ENCODE measurements at regions not wholly inside any gene's neighbourhood (a gene's known extent, or its start where the extent isn't known, plus 50 kb on each side); places are given as distances from the start of the nearest gene placed in this dataset.
"Not testable (repeated sequence)": the region's sequence is repeated elsewhere in the genome, so short reads cannot be mapped to it uniquely, and the experiment has no call there.

GRCh38 chr4:31797052-31797451, 1076.9 kb downstream of the PCDH7 start:
- not testable (repeated sequence) for TF ChIP-seq CTCF, EP300, POLR2AphosphoS5, POLR2A (IDR thresholded peaks at IDR 0.05)
